Ishikawa (cell line): ENCODE measurements at regions not wholly inside any gene's neighbourhood (a gene's known extent, or its start where the extent isn't known, plus 50 kb on each side); places are given as distances from the start of the nearest gene placed in this dataset.

ENCODE experiments used
- CEBPB ChIP-seq: IDR thresholded peaks from 2 replicates; pipeline ENCODE4 v1.6.1; 2012
- RAD21 ChIP-seq: IDR thresholded peaks from 2 replicates; pipeline ENCODE4 v1.6.1; 2012; ENCODE audit warnings: low read depth
- REST ChIP-seq: IDR thresholded peaks from 2 replicates; pipeline ENCODE4 v1.6.1; 2012; ENCODE audit warnings: low read depth, mild to moderate bottlenecking
- ZBTB7A ChIP-seq: IDR thresholded peaks from 2 replicates; pipeline ENCODE4 v1.6.1; 2012; ENCODE audit warnings: low read depth

DNA sequence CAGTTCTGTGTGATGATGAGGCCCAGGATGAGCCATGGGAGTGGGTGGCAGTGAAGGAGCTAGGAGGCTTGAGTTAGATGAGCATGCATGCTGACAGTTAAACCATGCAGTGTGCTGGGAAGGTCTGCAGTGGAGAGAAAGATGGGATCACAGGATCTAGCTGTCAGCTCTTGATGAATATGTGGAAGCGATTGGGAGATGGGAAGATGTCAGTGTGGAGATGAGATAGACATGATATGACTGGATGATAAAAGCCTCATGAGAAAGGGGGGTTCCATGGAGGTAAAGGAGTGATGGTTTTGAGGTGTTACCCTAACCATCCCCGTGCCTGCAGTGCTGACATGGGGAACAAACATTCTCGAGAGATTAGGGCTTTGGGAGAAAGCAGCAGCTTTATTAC lies 165.0 kb upstream of the CTBP2 start:
- TF ChIP-seq ZBTB7A (no peak), CEBPB (no peak), RAD21 (no peak), REST (no peak)
